ENCODE measurements at regions not wholly inside any gene's neighbourhood (a gene's known extent, or its start where the extent isn't known, plus 50 kb on each side); places are given as distances from the start of the nearest gene placed in this dataset.

GRCh38 chr2:200041639-200042038, 86.3 kb downstream of the MAIP1 start:
- Histone ChIP-seq H3K79me2 (ENCODE audit: insufficient read depth, low read length) (no peaks in the 10 kb centered on the region), H3F3A (ENCODE audit: insufficient read depth, low read length) (no peaks in the 10 kb centered on the region), H3K9me2 (ENCODE audit: low read depth, low read length) (no peaks in the 10 kb centered on the region), H2AFZ (ENCODE audit: low read length) (no peak overlapping the region), H3K27ac (ENCODE audit: low read depth, low read length, poor library complexity, severe bottlenecking) (no peak overlapping the region), H3K9me3 (ENCODE audit: low read length) (0 out of 2 replicates have a peak, but pooled peaks cover 6% of the 10 kb centered on the region), H3K4me1 (ENCODE audit: insufficient read depth, low read length, severe bottlenecking) (no peaks in the 10 kb centered on the region), H3K36me3 (ENCODE audit: insufficient read depth, low read length) (no peaks in the 10 kb centered on the region), H4K20me1 (ENCODE audit: insufficient read depth, low read length) (no peaks in the 10 kb centered on the region), H3K27me3 (ENCODE audit: insufficient read depth, low read length) (no peaks in the 10 kb centered on the region), H3K9ac (ENCODE audit: low read length) (no peak overlapping the region), H3K4me2 (ENCODE audit: low read length) (no peak overlapping the region), H3K4me3 (ENCODE audit: low read depth, low read length, poor library complexity, severe bottlenecking) (no peak overlapping the region)
- TF ChIP-seq CTCF (IDR thresholded peaks at IDR 0.05; ENCODE audit: low read length) (no peak), EZH2 (IDR thresholded peaks at IDR 0.05; ENCODE audit: borderline replicate concordance, low read length) (no peak)

GRCh38 chr2:200042102-200042735, 86.8 kb downstream of the MAIP1 start:
- Histone ChIP-seq H3K9me3 (ENCODE audit: low read length) (0 out of 2 replicates have a peak, but pooled peaks cover 6% of the 10 kb centered on the region), H3F3A (ENCODE audit: insufficient read depth, low read length) (no peaks in the 10 kb centered on the region), H3K9me2 (ENCODE audit: low read depth, low read length) (no peaks in the 10 kb centered on the region), H4K20me1 (ENCODE audit: insufficient read depth, low read length) (no peaks in the 10 kb centered on the region), H3K27ac (ENCODE audit: low read depth, low read length, poor library complexity, severe bottlenecking) (no peak overlapping the region), H3K9ac (ENCODE audit: low read length) (no peak overlapping the region), H3K79me2 (ENCODE audit: insufficient read depth, low read length) (no peaks in the 10 kb centered on the region), H3K36me3 (ENCODE audit: insufficient read depth, low read length) (no peaks in the 10 kb centered on the region), H2AFZ (ENCODE audit: low read length) (no peak overlapping the region), H3K27me3 (ENCODE audit: insufficient read depth, low read length) (no peaks in the 10 kb centered on the region), H3K4me3 (ENCODE audit: low read depth, low read length, poor library complexity, severe bottlenecking) (no peak overlapping the region), H3K4me1 (ENCODE audit: insufficient read depth, low read length, severe bottlenecking) (no peaks in the 10 kb centered on the region), H3K4me2 (ENCODE audit: low read length) (no peak overlapping the region)
- TF ChIP-seq EZH2 (IDR thresholded peaks at IDR 0.05; ENCODE audit: borderline replicate concordance, low read length): no peak
- no peak for TF ChIP-seq CTCF (IDR thresholded peaks at IDR 0.05; ENCODE audit: low read length)

- Histone ChIP-seq H3K27ac (ENCODE audit: low read depth, low read length, poor library complexity, severe bottlenecking) (no peak overlapping the region), H3K4me3 (ENCODE audit: low read depth, low read length, poor library complexity, severe bottlenecking) (no peak overlapping the region), H3K9me2 (ENCODE audit: low read depth, low read length) (no peaks in the 10 kb centered on the region), H3F3A (ENCODE audit: insufficient read depth, low read length) (no peaks in the 10 kb centered on the region), H3K79me2 (ENCODE audit: insufficient read depth, low read length) (no peaks in the 10 kb centered on the region), H3K9ac (ENCODE audit: low read length) (no peak overlapping the region), H4K20me1 (ENCODE audit: insufficient read depth, low read length) (no peaks in the 10 kb centered on the region), H2AFZ (ENCODE audit: low read length) (no peak overlapping the region), H3K36me3 (ENCODE audit: insufficient read depth, low read length) (no peaks in the 10 kb centered on the region), H3K4me1 (ENCODE audit: insufficient read depth, low read length, severe bottlenecking) (no peaks in the 10 kb centered on the region), H3K27me3 (ENCODE audit: insufficient read depth, low read length) (no peaks in the 10 kb centered on the region), H3K9me3 (ENCODE audit: low read length) (0 out of 2 replicates have a peak, but pooled peaks cover 6% of the 10 kb centered on the region), H3K4me2 (ENCODE audit: low read length) (no peak overlapping the region)
- TF ChIP-seq CTCF (IDR thresholded peaks at IDR 0.05; ENCODE audit: low read length) (no peak), EZH2 (IDR thresholded peaks at IDR 0.05; ENCODE audit: borderline replicate concordance, low read length) (no peak)
Observed at GRCh38 chr2:200042944-200043343, 87.6 kb downstream of the MAIP1 start.

Data from OCI-LY1 (cell line).